Aorta (tissue), 5 donors: ENCODE measurements at regions not wholly inside any gene's neighbourhood (a gene's known extent, or its start where the extent isn't known, plus 50 kb on each side); places are given as distances from the start of the nearest gene placed in this dataset.

Experiments used
- ATAC-seq: fragments of 200-7000 bp; cut with Tn5 transposase; one replicate; pipeline ENCODE4 v1.9.1; 2022; ENCODE audit warnings: moderate library complexity; ENCODE audit not compliant: low FRiP score
- DNase-seq, 2 donors: peaks; one replicate each; pipeline ENCODE4 v3.0.0-alpha.2; 2020
- H3K27ac ChIP-seq, 2 donors: one replicate each; pipeline ENCODE4 v1.5.1; 2013; ENCODE audit warnings: low read length in 2 of 2, mild to moderate bottlenecking in 2 of 2, moderate library complexity in 2 of 2, control low read depth in 1 of 2, inconsistent platforms in 1 of 2, low read depth in 1 of 2
- H3K27me3 ChIP-seq, 2 donors: one replicate each; pipeline ENCODE4 v1.6.1; 2013; ENCODE audit warnings: control low read depth in 1 of 2, low read length in 1 of 2, mild to moderate bottlenecking in 1 of 2, moderate library complexity in 1 of 2; ENCODE audit not compliant: insufficient read depth in 2 of 2, control insufficient read depth in 1 of 2
- H3K36me3 ChIP-seq, 2 donors: one replicate each; pipeline ENCODE4 v1.6.1; 2013; ENCODE audit warnings: control low read depth in 1 of 2, low read length in 1 of 2, mild to moderate bottlenecking in 1 of 2; ENCODE audit not compliant: insufficient read depth in 2 of 2, control insufficient read depth in 1 of 2
- H3K4me1 ChIP-seq, 2 donors: one replicate each; pipeline ENCODE4 v1.6.1; 2013; ENCODE audit warnings: low read length in 2 of 2, control low read depth in 1 of 2, mild to moderate bottlenecking in 1 of 2, moderate library complexity in 1 of 2; ENCODE audit not compliant: insufficient read depth in 2 of 2, control insufficient read depth in 1 of 2
- H3K4me3 ChIP-seq, 2 donors: one replicate each; pipeline ENCODE4 v1.5.1; 2013; ENCODE audit warnings: low read length in 2 of 2, control low read depth in 1 of 2, mild to moderate bottlenecking in 1 of 2
- H3K9me3 ChIP-seq: one replicate; pipeline ENCODE4 v1.6.1; 2013; ENCODE audit warnings: mild to moderate bottlenecking, low read length; ENCODE audit not compliant: control insufficient read depth
- WGBS, 2 donors: extraction: QIAGEN DNeasy Blood & Tissue Kit; methylation state at CpG; one replicate each; pipeline ENCODE4 v1.1.7; 2013; 5-methylcytosine and 5-hydroxymethylcytosine counted together
- intact Hi-C, 2 donors: fragments of 100-400 bp; cut with DNase I; formaldehyde crosslinking; loops; one replicate each; pipeline versions ENCODE4 v1.14.2 to v1.15.0; 2022
- donor health status: healthy with polysubstance abuse.
- donor health status: Bipolar disorder and iron deficiency.
- donor health status: DM: no; HTN: no; CAD: no.
- donor health status: DM: no; HTN: no; CAD: no.
- donor health status: DM: yes; HTN: yes; CAD: no.

- Histone ChIP-seq H3K27ac (no peak overlapping the region), H3K4me1 (no peaks in the 10 kb centered on the region), H3K9me3 (no peaks in the 10 kb centered on the region), H3K4me3 (no peak overlapping the region), H3K36me3 (peaks cover 8 to 11% of the 10 kb centered on the region in 2 donors), H3K27me3 (no peaks in the 10 kb centered on the region)
- 25 to 33% methylated on average over 2 of the region's 2 CpGs for WGBS, 2 donors
- DNase-seq (no peak), ATAC-seq (no peak)
- intact Hi-C loops: no loop called here
Observed at GRCh38 chr20:3315136-3315535, 76.1 kb upstream of the SLC4A11 start.

GRCh38 chr20:3314391-3314790, 75.4 kb upstream of the SLC4A11 start:
- 86 to 90% methylated on average over 1 of the region's 1 CpG for WGBS, 2 donors
- peaks cover 8 to 11% of the 10 kb centered on the region in 2 donors for H3K36me3 ChIP-seq
- no peaks in the 10 kb centered on the region for H3K27me3 ChIP-seq
- no peak for DNase-seq
- H3K4me1 ChIP-seq: no peaks in the 10 kb centered on the region
- intact Hi-C loops: no loop called here
- ATAC-seq: no peak
- H3K4me3 ChIP-seq: no peak overlapping the region
- H3K27ac ChIP-seq: no peak overlapping the region
- H3K9me3 ChIP-seq: no peaks in the 10 kb centered on the region

DNA sequence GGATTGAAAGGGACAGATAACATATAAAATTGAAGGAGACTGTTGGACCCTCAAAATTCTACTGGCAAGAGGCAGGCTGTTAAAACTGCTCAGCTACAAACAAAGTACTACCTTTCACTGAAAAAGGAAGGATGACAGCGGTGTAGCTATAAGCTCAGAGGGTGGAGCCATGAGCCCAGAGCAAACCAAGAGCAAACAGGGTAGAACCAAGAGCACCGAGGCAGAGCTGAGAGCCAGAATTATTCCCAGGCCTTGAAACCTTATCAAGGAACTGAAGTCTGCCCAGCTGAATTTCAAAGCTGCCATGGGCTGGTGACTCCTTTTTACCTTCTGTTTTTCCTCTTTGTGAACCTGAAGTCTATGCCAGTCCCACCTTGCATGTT, 74.7 kb upstream of the SLC4A11 start:
- WGBS, 2 donors: 18 to 32% methylated on average over 2 of the region's 2 CpGs
- peaks cover 8 to 12% of the 10 kb centered on the region in 2 donors for H3K36me3 ChIP-seq
- intact Hi-C loops: no loop called here

GRCh38 chr20:3312940-3313682, 74.1 kb upstream of the SLC4A11 start:
- DNase-seq (no peak), ATAC-seq (peak; percentile 44)
- Histone ChIP-seq H3K27me3 (no peaks in the 10 kb centered on the region), H3K4me3 (no peak overlapping the region), H3K36me3 (peaks cover 8 to 13% of the 10 kb centered on the region in 2 donors), H3K27ac (no peak overlapping the region), H3K9me3 (no peaks in the 10 kb centered on the region), H3K4me1 (no peaks in the 10 kb centered on the region)
- intact Hi-C loops: no loop called here
- WGBS, 2 donors: 13 to 21% methylated on average over 2 of the region's 2 CpGs

More for the DNA sequence above, 74.7 kb upstream of the SLC4A11 start:
- Histone ChIP-seq H3K4me3 (no peak overlapping the region), H3K4me1 (no peaks in the 10 kb centered on the region), H3K27me3 (no peaks in the 10 kb centered on the region), H3K9me3 (no peaks in the 10 kb centered on the region), H3K27ac (peak overlapping the region in 1 of 2 donors; percentile 44)
- DNase-seq: no peak
- no peak for ATAC-seq

DNA sequence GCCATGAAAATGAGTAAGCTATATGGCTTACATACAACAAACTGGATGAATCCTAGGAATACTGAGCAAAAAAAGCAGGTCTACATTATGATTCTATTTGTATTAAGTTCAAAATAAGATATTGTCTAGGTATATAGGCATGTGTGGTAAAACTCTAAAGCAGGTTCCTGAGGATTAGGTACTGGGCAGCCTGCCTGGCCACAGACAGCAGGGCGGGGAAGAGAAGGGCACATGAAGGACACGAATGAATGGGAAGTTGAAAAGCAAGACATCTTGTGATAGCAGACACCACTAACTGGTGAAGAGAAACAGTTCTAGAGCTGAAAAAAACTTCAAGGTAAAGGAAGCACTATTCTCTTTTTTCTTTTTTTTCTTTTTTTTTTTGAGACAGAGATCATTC, 72.6 kb upstream of the SLC4A11 start:
- H3K9me3 ChIP-seq: no peaks in the 10 kb centered on the region
- intact Hi-C loops: no loop called here
- no peak overlapping the region for H3K27ac ChIP-seq
- DNase-seq (no peak), ATAC-seq (no peak)
- no peaks in the 10 kb centered on the region for H3K4me1 ChIP-seq
- H3K27me3 ChIP-seq: no peaks in the 10 kb centered on the region
- H3K36me3 ChIP-seq: peaks cover 13% of the 10 kb centered on the region in 2 donors
- 89 to 93% methylated on average over 2 of the region's 2 CpGs for WGBS, 2 donors
- no peak overlapping the region for H3K4me3 ChIP-seq

DNA sequence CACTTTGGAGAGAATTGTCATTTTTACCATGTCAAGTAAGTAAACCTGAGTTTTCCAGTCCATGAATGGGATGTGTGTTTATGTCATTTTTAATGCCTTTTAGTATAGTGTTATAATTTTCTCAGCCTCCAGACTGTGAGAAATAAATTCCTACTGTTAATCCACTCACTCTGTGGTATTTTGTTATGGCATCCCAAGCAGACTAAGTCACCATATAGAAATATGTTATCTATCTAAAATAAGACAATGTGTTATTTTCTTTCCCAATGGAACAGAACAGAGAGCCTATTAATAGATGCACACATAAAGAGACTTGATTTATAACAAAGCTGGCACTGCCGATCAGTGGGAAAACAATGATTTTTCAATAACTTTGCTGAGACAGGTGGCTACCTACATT, 70.2 kb upstream of the SLC4A11 start:
- Histone ChIP-seq H3K36me3 (peaks cover 12 to 14% of the 10 kb centered on the region in 2 donors), H3K27me3 (no peaks in the 10 kb centered on the region), H3K27ac (no peak overlapping the region), H3K9me3 (no peaks in the 10 kb centered on the region), H3K4me1 (no peaks in the 10 kb centered on the region), H3K4me3 (no peak overlapping the region)
- DNase-seq: no peak
- no peak for ATAC-seq
- intact Hi-C loops: no loop called here
- WGBS, 2 donors: 56 to 58% methylated on average over 1 of the region's 1 CpG

DNA sequence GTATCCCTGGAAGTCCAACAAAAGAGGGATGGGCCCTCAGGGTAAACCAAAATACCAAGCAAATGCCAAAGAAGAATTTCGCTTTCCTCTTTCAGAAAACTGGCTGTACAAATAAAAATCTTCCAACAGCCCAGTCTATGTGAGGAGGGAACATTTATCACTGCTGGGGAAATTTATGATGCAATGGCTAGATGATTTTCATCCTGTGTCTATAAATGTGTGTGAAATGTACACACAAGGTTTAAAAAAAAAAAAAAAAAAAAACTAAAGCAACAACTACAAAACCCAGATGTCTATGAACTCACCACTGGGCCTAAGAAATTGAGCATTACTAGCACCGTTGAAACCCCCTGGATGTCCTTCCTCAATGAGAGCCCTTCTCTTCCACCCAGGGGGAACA, 68.7 kb upstream of the SLC4A11 start:
- Histone ChIP-seq H3K27me3 (no peaks in the 10 kb centered on the region), H3K4me3 (no peak overlapping the region), H3K27ac (no peak overlapping the region), H3K4me1 (no peaks in the 10 kb centered on the region), H3K36me3 (peaks cover 8 to 12% of the 10 kb centered on the region in 2 donors), H3K9me3 (no peaks in the 10 kb centered on the region)
- intact Hi-C loops: no loop called here
- WGBS, 2 donors: 63 to 79% methylated on average over 2 of the region's 2 CpGs
- no peak for ATAC-seq
- no peak for DNase-seq

DNA sequence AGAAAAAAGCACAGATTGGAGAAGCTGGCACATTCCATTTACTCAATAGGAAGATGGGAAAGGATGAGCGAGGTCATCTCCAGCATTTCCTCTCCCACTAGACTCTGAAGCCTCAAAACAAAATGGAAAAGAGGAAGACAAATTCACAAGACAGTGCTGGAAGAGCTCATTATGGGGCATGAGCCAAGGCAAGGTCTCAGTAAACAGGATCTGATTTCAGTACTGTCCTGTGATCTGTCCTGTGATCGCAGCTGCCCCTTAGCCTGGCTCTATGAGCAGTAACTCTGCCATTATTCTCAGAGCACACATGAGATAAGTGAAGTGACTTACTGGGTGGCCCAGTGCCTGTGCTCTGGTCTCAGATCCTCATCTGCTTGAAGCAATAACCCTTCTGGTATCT, 68.1 kb upstream of the SLC4A11 start:
- no peak overlapping the region for H3K27ac ChIP-seq

DNA sequence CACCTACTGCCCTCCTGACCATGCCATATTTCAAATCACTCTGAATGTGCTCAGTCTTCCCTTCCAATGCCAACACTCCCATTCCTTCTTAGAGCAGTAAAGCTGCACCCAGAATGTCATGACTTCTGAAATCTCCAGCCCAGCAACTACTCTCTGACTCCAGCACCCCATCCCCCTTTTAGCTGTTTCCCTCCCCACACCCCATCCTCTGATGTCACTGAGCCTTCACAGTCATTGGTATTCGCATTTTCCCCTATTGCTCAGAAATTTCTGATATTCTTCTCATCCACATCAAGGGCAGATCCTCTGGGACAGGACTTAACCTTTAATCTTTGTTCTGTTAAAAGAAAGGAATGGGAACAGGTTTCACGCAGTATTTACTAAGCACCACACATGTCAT, 67.1 kb upstream of the SLC4A11 start:
- 92 to 97% methylated on average over 2 of the region's 2 CpGs for WGBS, 2 donors
- intact Hi-C loops: no loop called here
- H3K9me3 ChIP-seq: no peaks in the 10 kb centered on the region
- no peak overlapping the region for H3K4me3 ChIP-seq
- no peak overlapping the region for H3K27ac ChIP-seq
- no peak for DNase-seq
- H3K27me3 ChIP-seq: no peaks in the 10 kb centered on the region
- no peak for ATAC-seq
- H3K4me1 ChIP-seq: no peaks in the 10 kb centered on the region
- H3K36me3 ChIP-seq: peaks cover 8 to 12% of the 10 kb centered on the region in 2 donors

More for the DNA sequence above, 68.1 kb upstream of the SLC4A11 start:
- peaks cover 8 to 12% of the 10 kb centered on the region in 2 donors for H3K36me3 ChIP-seq
- WGBS, 2 donors: 91 to 92% methylated on average over 2 of the region's 2 CpGs
- ATAC-seq (no peak), DNase-seq (peak in 1 of 2 donors; percentile 67)
- H3K9me3 ChIP-seq: no peaks in the 10 kb centered on the region
- no peaks in the 10 kb centered on the region for H3K27me3 ChIP-seq
- H3K4me1 ChIP-seq: no peaks in the 10 kb centered on the region
- intact Hi-C loops: no loop called here
- no peak overlapping the region for H3K4me3 ChIP-seq
